A549 (cell line): ENCODE measurements at regions not wholly inside any gene's neighbourhood (a gene's known extent, or its start where the extent isn't known, plus 50 kb on each side); places are given as distances from the start of the nearest gene placed in this dataset.

ENCODE experiments used
- ATAC-seq, 2 experiments: fragments of 200-7000 bp in 1 of 2; fragments of >200 bp in 1 of 2; cut with Nextera tagmentation in 1 of 2; cut with Tn5 transposase in 1 of 2; 3 replicates each; pipeline versions ENCODE4 v1.8.0 to v1.9.1; 2018 to 2020; ENCODE audit warnings: mild to moderate bottlenecking in 1 of 2, moderate library complexity in 1 of 2
- CTCF ChIA-PET: fragments of 300-600 bp; sonication (Branson Sonifier 250); formaldehyde crosslinking; extraction: SDS; loops from one replicate; lab custom pipeline; 2021; ENCODE audit warnings: antibody characterized with exemption, inconsistent platforms; lab: Yijun Ruan, JAX
- POLR2A ChIA-PET: fragments of 350-600 bp; formaldehyde crosslinking; extraction: SDS; loops from one replicate; lab custom pipeline; 2021; ENCODE audit warnings: antibody characterized with exemption, inconsistent platforms; lab: Yijun Ruan, JAX
- DNase-seq, 2 experiments: peaks; one replicate each; pipeline versions ENCODE4 v3.0.0 to v3.0.0-alpha.2; 2011 to 2016; ENCODE audit warnings: low read depth in 1 of 2, low spot score in 1 of 2
- FAIRE-seq: peaks from 2 replicates; lab custom pipeline; 2011; peaks lifted over from hg19 to GRCh38; lab: Jason Lieb, UNC
- H3K27ac ChIP-seq, 2 experiments: fragments of >200 bp; sonication (Bioruptor Twin); formaldehyde crosslinking; 3 replicates each; pipeline ENCODE4 v1.5.1; 2016 to 2017
- H3K4me1 ChIP-seq: fragments of >200 bp; sonication (Bioruptor Twin); formaldehyde crosslinking; 3 replicates; pipeline ENCODE4 v1.6.1; 2016
- H3K4me2 ChIP-seq: fragments of >200 bp; sonication (Bioruptor Twin); formaldehyde crosslinking; 3 replicates; pipeline ENCODE4 v1.6.1; 2016
- H3K4me3 ChIP-seq: fragments of >200 bp; sonication (Bioruptor Twin); formaldehyde crosslinking; 3 replicates; pipeline ENCODE4 v1.5.1; 2016
- H3K9me3 ChIP-seq: fragments of >200 bp; sonication (Bioruptor Twin); formaldehyde crosslinking; 3 replicates; pipeline ENCODE4 v1.6.1; 2016
- BHLHE40 ChIP-seq: IDR thresholded peaks from 2 replicates; pipeline ENCODE4 v1.6.1; 2012; ENCODE audit warnings: low read depth, low read length, inconsistent platforms
- CBX8 ChIP-seq: fragments of 200-600 bp; sonication (generic); IDR thresholded peaks from 2 replicates; pipeline ENCODE4 v1.6.1; 2016
- CEBPB ChIP-seq, 2 experiments: fragments of >200 bp in 1 of 2; sonication (Bioruptor Twin) in 1 of 2; formaldehyde crosslinking in 1 of 2; IDR thresholded peaks; 2 replicates each; pipeline ENCODE4 v1.6.1; 2012 to 2016
- EHF ChIP-seq: fragments of 250-450 bp; sonication (Bioruptor Pico); IDR thresholded peaks from 2 replicates; pipeline ENCODE4 v1.5.0; 2020; ENCODE audit warnings: mild to moderate bottlenecking
- ELK1 ChIP-seq: fragments of 150-350 bp; IDR thresholded peaks from 2 replicates; pipeline ENCODE4 v1.6.1; 2014; ENCODE audit warnings: low read depth, mild to moderate bottlenecking, low read length
- EP300 ChIP-seq, 2 experiments: fragments of >200 bp; sonication (Bioruptor Twin); formaldehyde crosslinking; IDR thresholded peaks; 2 replicates in 1 of 2; 3 replicates in 1 of 2; pipeline ENCODE4 v1.6.1; 2016 to 2017
- FOSB ChIP-seq: fragments of 250-450 bp; sonication (Bioruptor Pico); IDR thresholded peaks from 2 replicates; pipeline ENCODE4 v1.5.0; 2020; ENCODE audit warnings: mild to moderate bottlenecking, moderate library complexity
- FOSL2 ChIP-seq, 2 experiments: fragments of 450-650 bp in 1 of 2; fragments of >200 bp in 1 of 2; sonication (Bioruptor Twin) in 1 of 2; formaldehyde crosslinking; IDR thresholded peaks; 2 replicates each; pipeline versions ENCODE4 v1.5.0 to v1.6.1; 2016 to 2020; ENCODE audit warnings: mild to moderate bottlenecking in 1 of 2, moderate library complexity in 1 of 2
- HDAC2 ChIP-seq: fragments of 200-600 bp; sonication (generic); IDR thresholded peaks from 2 replicates; pipeline ENCODE4 v1.6.1; 2016
- HES2 ChIP-seq: fragments of >200 bp; sonication (Bioruptor Twin); formaldehyde crosslinking; IDR thresholded peaks from 2 replicates; pipeline ENCODE4 v1.6.1; 2016
- HOXA7 ChIP-seq: fragments of 250-450 bp; sonication (Bioruptor Pico); IDR thresholded peaks from 2 replicates; pipeline ENCODE4 v1.5.0; 2020; ENCODE audit warnings: mild to moderate bottlenecking, moderate library complexity
- HOXB13 ChIP-seq: fragments of 250-450 bp; sonication (Bioruptor Pico); IDR thresholded peaks from 2 replicates; pipeline ENCODE4 v1.5.0; 2020; ENCODE audit warnings: low read depth, mild to moderate bottlenecking, moderate library complexity
- JUN ChIP-seq, 2 experiments: fragments of >200 bp; sonication (Bioruptor Twin); formaldehyde crosslinking; IDR thresholded peaks; 2 replicates in 1 of 2; 3 replicates in 1 of 2; pipeline ENCODE4 v1.6.1; 2016 to 2017
- KDM5A ChIP-seq: fragments of 200-600 bp; sonication (generic); IDR thresholded peaks from 2 replicates; pipeline ENCODE4 v1.6.1; 2016; ENCODE audit warnings: antibody characterized with exemption, mild to moderate bottlenecking
- MAX ChIP-seq: IDR thresholded peaks from 2 replicates; pipeline ENCODE4 v1.6.1; 2012
- NR3C1 ChIP-seq: fragments of >200 bp; sonication (Bioruptor Twin); formaldehyde crosslinking; IDR thresholded peaks from 3 replicates; pipeline ENCODE4 v1.6.1; 2017
- PHF8 ChIP-seq: fragments of 200-600 bp; sonication (generic); IDR thresholded peaks from 2 replicates; pipeline ENCODE4 v1.6.1; 2016; ENCODE audit warnings: low read depth, mild to moderate bottlenecking, antibody characterized with exemption, moderate library complexity, borderline replicate concordance
- POLR2A ChIP-seq: IDR thresholded peaks from 2 replicates; pipeline ENCODE4 v1.6.1; 2012; ENCODE audit warnings: mild to moderate bottlenecking, low read length
- RCOR1 ChIP-seq: fragments of 150-350 bp; IDR thresholded peaks from 2 replicates; pipeline ENCODE4 v1.6.1; 2014; ENCODE audit warnings: antibody characterized with exemption, low read length, low read depth
- RNF2 ChIP-seq: fragments of 200-600 bp; sonication (generic); IDR thresholded peaks from 2 replicates; pipeline ENCODE4 v1.6.1; 2016; ENCODE audit warnings: low read depth, mild to moderate bottlenecking, antibody characterized with exemption, moderate library complexity, borderline replicate concordance
- SMC3 ChIP-seq: fragments of >200 bp; sonication (Bioruptor Twin); formaldehyde crosslinking; IDR thresholded peaks from 3 replicates; pipeline ENCODE4 v1.6.1; 2018; ENCODE audit warnings: inconsistent platforms
- TFCP2L1 ChIP-seq: fragments of 250-450 bp; sonication (Bioruptor Pico); IDR thresholded peaks from 2 replicates; pipeline ENCODE4 v1.5.0; 2021; ENCODE audit warnings: mild to moderate bottlenecking
- TP53 ChIP-seq: fragments of 250-450 bp; sonication (Bioruptor Pico); IDR thresholded peaks from 2 replicates; pipeline ENCODE4 v1.5.0; 2021; ENCODE audit warnings: mild to moderate bottlenecking, moderate library complexity
- USF2 ChIP-seq: fragments of 450-650 bp; IDR thresholded peaks from 2 replicates; pipeline ENCODE4 v1.6.1; 2014; ENCODE audit warnings: antibody characterized with exemption
- ZC3H11A ChIP-seq: fragments of 450-650 bp; IDR thresholded peaks from 2 replicates; pipeline ENCODE4 v1.6.1; 2014; ENCODE audit warnings: antibody characterized with exemption, mild to moderate bottlenecking
- ZFP36 ChIP-seq: fragments of 450-650 bp; IDR thresholded peaks from 2 replicates; pipeline ENCODE4 v1.6.1; 2014; ENCODE audit warnings: borderline replicate concordance; ENCODE audit not compliant: partially characterized antibody
- WGBS: methylation state at CpG from one replicate; pipeline ENCODE4 v1.1.6; 2017; ENCODE audit errors: missing lambda C conversion rate; 5-methylcytosine and 5-hydroxymethylcytosine counted together

- H3K27ac ChIP-seq = no peak overlapping the region
- TF ChIP-seq USF2 = no peak
- TF ChIP-seq MAX = no peak
- no peak for TF ChIP-seq CBX8
- no peak for TF ChIP-seq FOSL2 (IDR thresholded peaks at IDR 0.05)
- no peak for TF ChIP-seq FOSL2 (CRISPR knock-in tag; IDR thresholded peaks at IDR 0.05)
- no peak for TF ChIP-seq ZFP36
- TF ChIP-seq ZC3H11A = no peak
- no peak for TF ChIP-seq CEBPB (IDR thresholded peaks at IDR 0.05)
- TF ChIP-seq KDM5A = no peak
- TF ChIP-seq TFCP2L1 (CRISPR knock-in tag) = no peak
- no peak for TF ChIP-seq HES2
- TF ChIP-seq PHF8 = no peak
- no peak for TF ChIP-seq NR3C1
- TF ChIP-seq RNF2 = no peak
- no peak for TF ChIP-seq TP53 (CRISPR knock-in tag)
- TF ChIP-seq EHF (CRISPR knock-in tag) = no peak
- CTCF ChIA-PET = no interaction called here
- ATAC-seq (no peak), DNase-seq (no peak), FAIRE-seq (no peak)
- POLR2A ChIA-PET = no interaction called here
- H3K4me3 ChIP-seq = no peak overlapping the region
- peaks cover 4% of the 10 kb centered on the region; the same call in 1 of the 3 replicates for H3K9me3 ChIP-seq
- no peak overlapping the region for H3K4me2 ChIP-seq
- WGBS = 77% methylated on average over 5 of the region's 5 CpGs
- peaks cover 5% of the 10 kb centered on the region; the same call in 1 of the 3 replicates for H3K4me1 ChIP-seq
Observed at GRCh38 chr2:133847591-133847990, 279.3 kb upstream of the NCKAP5 start.

GRCh38 chr2:133848111-133848649 is 279.9 kb upstream of the NCKAP5 start:
- H3K4me2 ChIP-seq = no peak overlapping the region
- TF ChIP-seq ELK1 = no peak
- no peak for TF ChIP-seq EP300 (IDR thresholded peaks at IDR 0.05)
- TF ChIP-seq FOSB (CRISPR knock-in tag) = no peak
- TF ChIP-seq HDAC2 = no peak
- TF ChIP-seq BHLHE40 = no peak
- TF ChIP-seq JUN (IDR thresholded peaks at IDR 0.05) = no peak
- no peak for TF ChIP-seq HOXB13 (CRISPR knock-in tag)
- no peak for TF ChIP-seq POLR2A
- TF ChIP-seq RCOR1 = no peak
- no peak for TF ChIP-seq SMC3
- no peak overlapping the region for H3K27ac ChIP-seq
- H3K9me3 ChIP-seq = peaks cover 8% of the 10 kb centered on the region; the same call in 2 of the 3 replicates
- 0 out of 3 replicates have a peak, but pooled peaks cover 4% of the 10 kb centered on the region for H3K4me1 ChIP-seq
- DNase-seq (no peak), FAIRE-seq (no peak), ATAC-seq (no peak)
- CTCF ChIA-PET = no interaction called here
- H3K4me3 ChIP-seq = no peak overlapping the region
- 50% methylated on average over 4 of the region's 4 CpGs for WGBS
- POLR2A ChIA-PET = no interaction called here

- 36% methylated on average over 1 of the region's 1 CpG for WGBS
- H3K4me1 ChIP-seq = no peaks in the 10 kb centered on the region
- POLR2A ChIA-PET = no interaction called here
- CTCF ChIA-PET = interaction anchor here (1.5 kb wide), 1 partner anchor 69 kb away, joined by 5 read pairs; no protein-coding TSS in a partner anchor
- no peak for TF ChIP-seq HOXA7 (CRISPR knock-in tag)
- TF ChIP-seq, all 56 proteins: peak for 0
- H3K9me3 ChIP-seq = peaks cover 13% of the 10 kb centered on the region; the same call in 2 of the 3 replicates
- H3K4me3 ChIP-seq = no peak overlapping the region
- H3K4me2 ChIP-seq = no peak overlapping the region
- DNase-seq = no peak
- H3K27ac ChIP-seq = no peak overlapping the region
- no peak for ATAC-seq
- no peak for FAIRE-seq
Observed at GRCh38 chr2:133849341-133849740, 281.1 kb upstream of the NCKAP5 start.
